Erythroblast (primary cell): ENCODE measurements at regions not wholly inside any gene's neighbourhood (a gene's known extent, or its start where the extent isn't known, plus 50 kb on each side); places are given as distances from the start of the nearest gene placed in this dataset.

Experiments
- GATA1 ChIP-seq: IDR thresholded peaks from 2 replicates; pipeline ENCODE4 v1.6.1; 2011; ENCODE audit warnings: low read depth, mild to moderate bottlenecking, control low read depth, low read length, moderate library complexity
- POLR2A ChIP-seq: IDR thresholded peaks from 2 replicates; pipeline ENCODE4 v1.6.1; 2011; ENCODE audit warnings: mild to moderate bottlenecking, low read length

GRCh38 chr7:67550801-67551436 lies 554.3 kb downstream of the TYW1 start:
- TF ChIP-seq POLR2A (no peak), GATA1 (no peak)
